DND-41 (cell line): ENCODE measurements at regions not wholly inside any gene's neighbourhood (a gene's known extent, or its start where the extent isn't known, plus 50 kb on each side); places are given as distances from the start of the nearest gene placed in this dataset.

ENCODE experiments used
- ATAC-seq: fragments of 200-7000 bp; cut with Tn5 transposase; 3 replicates; pipeline ENCODE4 v1.9.1; 2021; ENCODE audit warnings: low read depth; ENCODE audit not compliant: insufficient read depth
- DNase-seq: peaks from one replicate; pipeline ENCODE4 v3.0.0-alpha.2; 2020
- H2AFZ ChIP-seq: 2 replicates; pipeline ENCODE4 v1.6.0; 2012; ENCODE audit warnings: low read depth, low read length
- H3K27ac ChIP-seq: 2 replicates; pipeline ENCODE4 v1.5.1; 2012; ENCODE audit warnings: low read length, inconsistent platforms
- H3K27me3 ChIP-seq: fragments of 200-600 bp; sonication (generic); 2 replicates; pipeline ENCODE4 v1.6.0; 2012; ENCODE audit warnings: low read length, mild to moderate bottlenecking, inconsistent platforms; ENCODE audit not compliant: insufficient read depth, poor library complexity
- H3K36me3 ChIP-seq: 2 replicates; pipeline ENCODE4 v1.5.1; 2012; ENCODE audit warnings: low read length, inconsistent platforms; ENCODE audit not compliant: insufficient read depth
- H3K4me1 ChIP-seq: 2 replicates; pipeline ENCODE4 v1.5.1; 2012; ENCODE audit warnings: mild to moderate bottlenecking, low read length; ENCODE audit not compliant: insufficient read depth
- H3K4me2 ChIP-seq: 2 replicates; pipeline ENCODE4 v1.6.0; 2012; ENCODE audit warnings: mild to moderate bottlenecking, moderate library complexity, low read length, inconsistent platforms; ENCODE audit not compliant: insufficient read depth
- H3K4me3 ChIP-seq, 2 experiments: fragments of 200-600 bp in 1 of 2; shearing (Covaris generic) in 1 of 2; 2 replicates each; pipeline ENCODE4 v1.5.1; 2012 to 2016; ENCODE audit warnings: inconsistent platforms in 2 of 2, low read length in 2 of 2, mild to moderate bottlenecking in 2 of 2, low read depth in 1 of 2, moderate library complexity in 1 of 2
- H3K79me2 ChIP-seq: 2 replicates; pipeline ENCODE4 v1.6.0; 2012; ENCODE audit warnings: low read length, inconsistent platforms; ENCODE audit not compliant: insufficient read depth
- H3K9ac ChIP-seq: 2 replicates; pipeline ENCODE4 v1.6.0; 2012; ENCODE audit warnings: low read depth, mild to moderate bottlenecking, inconsistent platforms, low read length, moderate library complexity
- H3K9me3 ChIP-seq: 2 replicates; pipeline ENCODE4 v1.5.1; 2012; ENCODE audit warnings: low read length, moderate library complexity, mild to moderate bottlenecking, inconsistent platforms; ENCODE audit not compliant: insufficient read depth, severe bottlenecking
- H4K20me1 ChIP-seq: 2 replicates; pipeline ENCODE4 v1.6.0; 2012; ENCODE audit warnings: low read length; ENCODE audit not compliant: insufficient read depth
- EZH2 ChIP-seq: IDR thresholded peaks from 3 replicates; pipeline ENCODE4 v1.6.1; 2012; ENCODE audit warnings: borderline replicate concordance, low read depth, mild to moderate bottlenecking, moderate library complexity, low read length, inconsistent platforms; ENCODE audit not compliant: severe bottlenecking
- TF ChIP-seq, protein P1 (sequence below): IDR thresholded peaks from 2 replicates; pipeline ENCODE4 v1.5.1; 2012; ENCODE audit warnings: borderline replicate concordance, low read length, moderate library complexity, mild to moderate bottlenecking; ENCODE audit not compliant: poor library complexity, severe bottlenecking; ENCODE audit errors: extremely low read depth

DNA sequence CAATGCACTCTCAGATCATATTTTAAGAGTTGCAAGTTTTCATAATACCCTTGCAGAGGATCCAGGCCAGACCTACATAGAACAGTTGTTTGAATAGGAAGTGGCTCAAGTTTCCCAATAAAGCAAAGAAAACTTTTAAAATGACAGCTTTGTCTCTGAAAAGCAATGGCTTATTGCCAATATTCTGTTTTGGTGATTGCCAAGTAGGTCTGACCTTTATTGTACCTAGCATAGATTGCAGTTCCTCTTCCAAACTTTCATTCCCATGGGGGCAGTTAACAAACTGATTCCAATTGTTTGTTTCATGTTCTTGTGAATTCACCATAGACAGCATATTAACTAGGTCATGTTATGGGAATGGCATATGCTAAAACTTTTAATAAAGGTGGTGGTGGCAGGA is 664.6 kb upstream of the CA10 start:
- no peak overlapping the region for H3K4me2 ChIP-seq
- no peaks in the 10 kb centered on the region for H3K79me2 ChIP-seq
- no peak overlapping the region for H3K27ac ChIP-seq

DNA sequence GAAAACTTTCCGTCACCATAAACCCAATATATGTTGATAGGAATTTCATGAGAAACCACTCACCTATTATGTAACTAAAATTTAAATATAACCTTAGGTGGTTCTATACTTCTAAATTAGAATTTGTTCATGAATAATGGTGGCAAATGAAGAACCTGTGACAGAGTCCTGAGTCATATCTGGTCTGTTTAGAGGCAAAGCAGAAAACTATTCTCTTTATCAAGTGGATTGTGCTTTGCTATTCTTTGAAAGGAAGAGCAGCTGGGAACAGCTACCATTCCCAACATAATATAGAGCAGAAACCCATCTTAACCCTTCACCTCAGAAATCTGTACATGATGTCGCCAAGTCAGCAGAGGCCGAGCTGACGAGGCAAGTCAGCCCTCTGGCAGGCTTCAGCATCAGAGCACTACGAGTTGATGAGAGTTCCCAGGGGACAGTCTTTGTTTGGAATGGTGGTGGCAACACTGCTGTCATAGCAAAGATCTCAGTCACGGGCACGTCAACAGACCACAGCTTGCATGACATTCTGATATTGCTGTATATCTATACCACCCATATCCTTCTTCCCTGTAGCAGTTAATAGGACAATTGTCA is 631.9 kb upstream of the CA10 start:
- Histone ChIP-seq H3K9me3 (no peaks in the 10 kb centered on the region), H3K27ac (no peak overlapping the region), H3K4me2 (no peak overlapping the region), H4K20me1 (no peaks in the 10 kb centered on the region), H3K9ac (no peak overlapping the region), H2AFZ (no peak overlapping the region), H3K4me1 (no peaks in the 10 kb centered on the region), H3K79me2 (no peaks in the 10 kb centered on the region), H3K36me3 (no peaks in the 10 kb centered on the region), H3K27me3 (no peaks in the 10 kb centered on the region), H3K4me3 (no peak overlapping the region)
- TF ChIP-seq, protein P1, sequence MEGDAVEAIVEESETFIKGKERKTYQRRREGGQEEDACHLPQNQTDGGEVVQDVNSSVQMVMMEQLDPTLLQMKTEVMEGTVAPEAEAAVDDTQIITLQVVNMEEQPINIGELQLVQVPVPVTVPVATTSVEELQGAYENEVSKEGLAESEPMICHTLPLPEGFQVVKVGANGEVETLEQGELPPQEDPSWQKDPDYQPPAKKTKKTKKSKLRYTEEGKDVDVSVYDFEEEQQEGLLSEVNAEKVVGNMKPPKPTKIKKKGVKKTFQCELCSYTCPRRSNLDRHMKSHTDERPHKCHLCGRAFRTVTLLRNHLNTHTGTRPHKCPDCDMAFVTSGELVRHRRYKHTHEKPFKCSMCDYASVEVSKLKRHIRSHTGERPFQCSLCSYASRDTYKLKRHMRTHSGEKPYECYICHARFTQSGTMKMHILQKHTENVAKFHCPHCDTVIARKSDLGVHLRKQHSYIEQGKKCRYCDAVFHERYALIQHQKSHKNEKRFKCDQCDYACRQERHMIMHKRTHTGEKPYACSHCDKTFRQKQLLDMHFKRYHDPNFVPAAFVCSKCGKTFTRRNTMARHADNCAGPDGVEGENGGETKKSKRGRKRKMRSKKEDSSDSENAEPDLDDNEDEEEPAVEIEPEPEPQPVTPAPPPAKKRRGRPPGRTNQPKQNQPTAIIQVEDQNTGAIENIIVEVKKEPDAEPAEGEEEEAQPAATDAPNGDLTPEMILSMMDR: no peak
- TF ChIP-seq EZH2: no peak
- ATAC-seq (no peak), DNase-seq (no peak)

More for the DNA sequence above, 664.6 kb upstream of the CA10 start:
- H2AFZ ChIP-seq: no peak overlapping the region
- H3K36me3 ChIP-seq: no peaks in the 10 kb centered on the region
- ATAC-seq (no peak), DNase-seq (no peak)
- H3K9ac ChIP-seq: no peak overlapping the region
- H3K4me3 ChIP-seq: no peak overlapping the region
- no peaks in the 10 kb centered on the region for H3K4me1 ChIP-seq
- H3K27me3 ChIP-seq: no peaks in the 10 kb centered on the region
- no peaks in the 10 kb centered on the region for H3K9me3 ChIP-seq
- TF ChIP-seq, protein P1: no peak
- TF ChIP-seq EZH2: no peak
- H4K20me1 ChIP-seq: no peaks in the 10 kb centered on the region

DNA sequence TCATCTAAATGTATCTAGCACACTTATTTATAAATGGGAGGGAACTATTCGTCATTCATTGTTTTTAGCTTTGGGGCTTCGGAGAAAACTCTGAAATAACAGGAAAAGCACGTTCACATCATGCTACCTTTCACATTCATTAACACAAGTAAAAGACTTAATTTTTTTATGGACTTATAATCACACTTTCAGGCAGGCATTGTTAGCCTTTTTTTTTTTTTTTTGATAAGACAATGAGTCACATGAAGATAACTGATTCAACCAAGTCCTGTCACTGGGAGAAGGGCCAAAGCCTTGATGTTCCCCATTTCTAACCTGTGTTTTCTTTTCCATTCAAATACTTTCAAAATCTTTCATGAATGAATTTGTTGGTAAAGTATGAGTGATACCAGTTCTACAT is 631.3 kb upstream of the CA10 start:
- Histone ChIP-seq H3K4me2 (no peak overlapping the region), H3K27ac (no peak overlapping the region), H3K27me3 (no peaks in the 10 kb centered on the region), H3K9me3 (no peaks in the 10 kb centered on the region), H4K20me1 (no peaks in the 10 kb centered on the region), H2AFZ (no peak overlapping the region), H3K4me1 (no peaks in the 10 kb centered on the region), H3K9ac (no peak overlapping the region), H3K4me3 (no peak overlapping the region), H3K79me2 (no peaks in the 10 kb centered on the region), H3K36me3 (no peaks in the 10 kb centered on the region)
- DNase-seq (no peak), ATAC-seq (no peak)
- no peak for TF ChIP-seq EZH2
- TF ChIP-seq, protein P1: no peak

DNA sequence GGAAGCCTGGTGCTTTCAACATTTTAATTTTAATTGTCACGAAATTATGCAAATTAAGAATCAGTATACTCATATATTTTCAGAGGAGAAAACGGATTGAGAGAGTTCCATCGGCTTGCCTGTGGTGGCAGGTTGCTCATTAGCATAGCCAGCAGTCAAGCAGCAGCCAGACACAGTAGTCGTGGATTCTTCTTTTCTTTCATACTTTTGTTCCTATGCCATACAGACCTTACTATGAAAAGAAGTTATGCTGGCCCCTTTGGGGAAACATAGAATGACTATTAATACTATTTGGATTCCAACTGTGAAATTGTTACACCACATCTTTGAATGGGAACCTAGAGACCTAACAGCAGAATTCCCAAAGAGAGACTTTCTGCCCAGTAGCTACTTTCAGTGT is 617.7 kb upstream of the CA10 start:
- no peak overlapping the region for H3K9ac ChIP-seq
- TF ChIP-seq EZH2: no peak
- TF ChIP-seq, protein P1: no peak
- no peak overlapping the region for H3K4me2 ChIP-seq
- no peak for ATAC-seq
- H2AFZ ChIP-seq: no peak overlapping the region
- no peak overlapping the region for H3K4me3 ChIP-seq
- no peaks in the 10 kb centered on the region for H3K9me3 ChIP-seq
- no peaks in the 10 kb centered on the region for H4K20me1 ChIP-seq
- no peak overlapping the region for H3K27ac ChIP-seq
- no peak for DNase-seq
- no peaks in the 10 kb centered on the region for H3K27me3 ChIP-seq
- H3K79me2 ChIP-seq: no peaks in the 10 kb centered on the region
- no peaks in the 10 kb centered on the region for H3K4me1 ChIP-seq
- no peaks in the 10 kb centered on the region for H3K36me3 ChIP-seq
